Activated CD8-positive, alpha-beta T cell treated with anti-CD3 and anti-CD28 coated beads for 36 hours (primary cell): ENCODE measurements at regions not wholly inside any gene's neighbourhood (a gene's known extent, or its start where the extent isn't known, plus 50 kb on each side); places are given as distances from the start of the nearest gene placed in this dataset.
"Not testable (repeated sequence)": the region's sequence is repeated elsewhere in the genome, so short reads cannot be mapped to it uniquely, and the experiment has no call there.

Experiments used
- ATAC-seq: fragments of 200-7000 bp; cut with Tn5 transposase; one replicate; pipeline ENCODE4 v1.10.0; 2021; ENCODE audit warnings: mild to moderate bottlenecking, moderate library complexity
- CTCF ChIA-PET: fragments of 350-600 bp; sonication (Branson Sonifier 250); formaldehyde crosslinking; loops from one replicate; lab custom pipeline; 2021; ENCODE audit warnings: antibody characterized with exemption; lab: Charles Lee
- POLR2A ChIA-PET: fragments of 350-600 bp; sonication (Branson Sonifier 250); formaldehyde crosslinking; loops from one replicate; lab custom pipeline; 2021; ENCODE audit warnings: antibody characterized with exemption; lab: Charles Lee
- DNase-seq: peaks from one replicate; pipeline ENCODE4 v3.0.0-alpha.2; 2020
- H3K27ac Mint-ChIP-seq: one replicate; pipeline ENCODE4 v1.8.0; 2021; ENCODE audit warnings: mild to moderate bottlenecking, mixed read lengths
- H3K27me3 Mint-ChIP-seq: one replicate; pipeline ENCODE4 v1.8.0; 2021; ENCODE audit warnings: mixed read lengths
- H3K36me3 Mint-ChIP-seq: one replicate; pipeline ENCODE4 v1.8.0; 2021; ENCODE audit warnings: low read depth, mixed read lengths
- H3K4me1 Mint-ChIP-seq: one replicate; pipeline ENCODE4 v1.8.0; 2021; ENCODE audit warnings: low read depth, mixed read lengths
- H3K4me3 Mint-ChIP-seq: one replicate; pipeline ENCODE4 v1.8.0; 2021; ENCODE audit warnings: mild to moderate bottlenecking, moderate library complexity, mixed read lengths
- H3K9me3 Mint-ChIP-seq: one replicate; pipeline ENCODE4 v1.8.0; 2021; ENCODE audit warnings: mixed read lengths
- intact Hi-C: fragments of 100-400 bp; cut with micrococcal nuclease; formaldehyde crosslinking; loops from one replicate; pipeline ENCODE4 v1.10.0; 2022
- TF ChIP-seq, protein P1 (sequence below): fragments of 200-600 bp; IDR thresholded peaks from one replicate; pipeline ENCODE4 v1.8.0; 2022; ENCODE audit warnings: antibody characterized with exemption, mild to moderate bottlenecking

- ATAC-seq (no peak), DNase-seq (no peak)
- ChIA-PET CTCF (no interaction called here), POLR2A (no interaction called here)
- no peaks in the 10 kb centered on the region for H3K9me3 Mint-ChIP-seq
- H3K36me3 Mint-ChIP-seq, result no peaks in the 10 kb centered on the region
- intact Hi-C loops, result no loop called here
- H3K4me1 Mint-ChIP-seq, result no peaks in the 10 kb centered on the region
- H3K27ac Mint-ChIP-seq, result no peak overlapping the region
- no peaks in the 10 kb centered on the region for H3K27me3 Mint-ChIP-seq
- H3K4me3 Mint-ChIP-seq, result no peak overlapping the region
- TF ChIP-seq, protein P1, sequence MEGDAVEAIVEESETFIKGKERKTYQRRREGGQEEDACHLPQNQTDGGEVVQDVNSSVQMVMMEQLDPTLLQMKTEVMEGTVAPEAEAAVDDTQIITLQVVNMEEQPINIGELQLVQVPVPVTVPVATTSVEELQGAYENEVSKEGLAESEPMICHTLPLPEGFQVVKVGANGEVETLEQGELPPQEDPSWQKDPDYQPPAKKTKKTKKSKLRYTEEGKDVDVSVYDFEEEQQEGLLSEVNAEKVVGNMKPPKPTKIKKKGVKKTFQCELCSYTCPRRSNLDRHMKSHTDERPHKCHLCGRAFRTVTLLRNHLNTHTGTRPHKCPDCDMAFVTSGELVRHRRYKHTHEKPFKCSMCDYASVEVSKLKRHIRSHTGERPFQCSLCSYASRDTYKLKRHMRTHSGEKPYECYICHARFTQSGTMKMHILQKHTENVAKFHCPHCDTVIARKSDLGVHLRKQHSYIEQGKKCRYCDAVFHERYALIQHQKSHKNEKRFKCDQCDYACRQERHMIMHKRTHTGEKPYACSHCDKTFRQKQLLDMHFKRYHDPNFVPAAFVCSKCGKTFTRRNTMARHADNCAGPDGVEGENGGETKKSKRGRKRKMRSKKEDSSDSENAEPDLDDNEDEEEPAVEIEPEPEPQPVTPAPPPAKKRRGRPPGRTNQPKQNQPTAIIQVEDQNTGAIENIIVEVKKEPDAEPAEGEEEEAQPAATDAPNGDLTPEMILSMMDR, result no peak
Measured at GRCh38 chr1:239107676-239108075, 278.7 kb upstream of the CHRM3 start.

- POLR2A ChIA-PET, H3K36me3 Mint-ChIP-seq, H3K4me3 Mint-ChIP-seq, H3K4me1 Mint-ChIP-seq, CTCF ChIA-PET, ATAC-seq, DNase-seq, intact Hi-C loops, H3K27me3 Mint-ChIP-seq, H3K27ac Mint-ChIP-seq, H3K9me3 Mint-ChIP-seq: not testable (repeated sequence)
Measured at GRCh38 chr1:239106689-239107088, 279.7 kb upstream of the CHRM3 start.

DNA sequence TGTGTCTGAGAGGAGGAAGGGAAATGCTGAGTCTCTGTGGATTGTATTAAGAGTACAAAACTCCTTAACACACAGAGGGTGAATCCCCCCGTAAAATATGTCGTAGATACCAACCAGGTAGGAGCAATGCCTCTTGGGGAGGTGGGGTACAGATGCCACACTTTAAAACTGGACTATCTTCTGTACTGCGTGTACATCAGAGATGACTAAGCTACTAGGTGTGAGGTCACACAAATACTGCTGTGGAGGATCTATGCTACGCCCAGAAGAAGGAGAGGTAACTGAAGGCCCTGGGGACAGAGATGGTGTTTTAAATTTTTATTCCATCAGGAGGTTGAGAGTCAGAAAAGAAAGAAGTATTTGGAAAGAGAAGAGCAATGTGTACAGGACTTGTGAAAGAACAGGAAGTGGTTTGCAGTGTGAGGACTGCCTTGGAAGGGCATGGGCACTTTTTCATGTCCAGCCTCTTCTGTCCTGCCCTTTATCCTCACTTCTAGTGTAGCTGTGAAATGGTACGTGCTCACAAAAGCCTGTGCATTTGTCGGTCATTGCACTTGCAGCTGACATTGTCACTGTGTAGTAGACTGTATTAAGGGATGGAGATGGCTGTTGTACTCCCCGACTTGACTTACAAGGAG is 287.8 kb upstream of the CHRM3 start:
- H3K27ac Mint-ChIP-seq, result no peak overlapping the region

DNA sequence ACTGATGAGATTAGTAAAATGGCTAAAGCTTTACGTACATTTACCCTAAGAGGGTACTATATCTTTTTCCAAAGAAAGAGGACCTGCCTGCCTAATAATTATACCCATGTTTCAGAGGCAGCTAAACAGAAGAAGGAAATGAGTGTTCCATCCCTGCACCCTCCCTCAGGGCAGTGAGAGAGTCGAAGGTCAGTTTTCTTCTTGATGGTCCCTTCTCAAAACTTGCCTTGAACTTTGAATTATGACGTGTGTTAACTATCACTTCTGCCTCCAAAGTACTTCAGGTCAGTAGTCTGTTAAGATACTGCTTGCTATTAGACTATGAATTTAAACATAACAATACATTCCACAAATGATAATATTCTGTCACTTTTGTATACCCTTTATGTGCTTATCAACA is 294.8 kb upstream of the CHRM3 start:
- intact Hi-C loops, result no loop called here
- TF ChIP-seq, protein P1, result no peak
- ChIA-PET POLR2A (no interaction called here), CTCF (no interaction called here)
- Mint-ChIP-seq H3K4me3 (no peak overlapping the region), H3K27me3 (no peaks in the 10 kb centered on the region), H3K9me3 (no peaks in the 10 kb centered on the region), H3K4me1 (no peaks in the 10 kb centered on the region), H3K36me3 (no peaks in the 10 kb centered on the region), H3K27ac (no peak overlapping the region)
- ATAC-seq, result no peak
- DNase-seq, result no peak

More for the DNA sequence above, 287.8 kb upstream of the CHRM3 start:
- intact Hi-C loops, result no loop called here
- POLR2A ChIA-PET, result no interaction called here
- Mint-ChIP-seq H3K36me3 (no peaks in the 10 kb centered on the region), H3K9me3 (no peaks in the 10 kb centered on the region), H3K4me3 (no peak overlapping the region), H3K4me1 (no peaks in the 10 kb centered on the region), H3K27me3 (no peaks in the 10 kb centered on the region)
- ATAC-seq, result no peak
- CTCF ChIA-PET, result no interaction called here
- no peak for DNase-seq
- TF ChIP-seq, protein P1, result no peak

DNA sequence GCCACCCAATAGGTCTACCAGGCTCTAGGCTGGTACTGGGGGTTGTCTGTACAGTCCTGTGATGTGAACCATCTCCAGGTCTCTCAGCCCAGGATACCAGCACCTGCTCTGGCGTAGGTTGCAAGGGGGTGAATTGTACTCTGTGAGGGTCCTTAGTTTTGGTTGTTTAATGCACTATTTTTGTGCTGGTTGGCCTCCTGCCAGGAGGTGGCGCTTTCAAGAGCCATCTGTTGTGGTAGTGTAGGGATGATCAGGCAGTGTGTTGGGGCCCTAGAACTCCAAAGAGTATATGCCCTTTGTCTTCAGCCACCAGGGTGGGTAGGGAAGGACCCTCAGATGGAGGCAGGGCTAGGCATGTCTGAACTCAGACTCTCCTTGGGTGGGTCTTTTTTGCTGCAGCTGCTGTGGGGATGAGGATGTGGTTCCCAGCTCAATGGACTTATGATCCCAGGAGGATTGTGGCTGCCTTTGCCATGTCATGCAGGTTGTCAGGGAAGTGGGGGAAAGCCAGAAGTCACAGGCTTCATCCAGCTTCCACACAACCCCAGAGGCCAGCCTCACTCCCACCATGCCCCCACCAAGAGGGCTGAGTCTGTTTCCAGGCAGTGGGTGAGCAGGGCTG is 301.8 kb upstream of the CHRM3 start:
- intact Hi-C loops, result no loop called here
- no peak overlapping the region for H3K4me3 Mint-ChIP-seq
- no peaks in the 10 kb centered on the region for H3K4me1 Mint-ChIP-seq
- H3K9me3 Mint-ChIP-seq, result peaks cover 6% of the 10 kb centered on the region
- H3K36me3 Mint-ChIP-seq, result no peaks in the 10 kb centered on the region
- ATAC-seq (no peak), DNase-seq (no peak)
- H3K27me3 Mint-ChIP-seq, result no peaks in the 10 kb centered on the region
- POLR2A ChIA-PET, result no interaction called here
- TF ChIP-seq, protein P1, result no peak
- H3K27ac Mint-ChIP-seq, result no peak overlapping the region
- CTCF ChIA-PET, result no interaction called here

DNA sequence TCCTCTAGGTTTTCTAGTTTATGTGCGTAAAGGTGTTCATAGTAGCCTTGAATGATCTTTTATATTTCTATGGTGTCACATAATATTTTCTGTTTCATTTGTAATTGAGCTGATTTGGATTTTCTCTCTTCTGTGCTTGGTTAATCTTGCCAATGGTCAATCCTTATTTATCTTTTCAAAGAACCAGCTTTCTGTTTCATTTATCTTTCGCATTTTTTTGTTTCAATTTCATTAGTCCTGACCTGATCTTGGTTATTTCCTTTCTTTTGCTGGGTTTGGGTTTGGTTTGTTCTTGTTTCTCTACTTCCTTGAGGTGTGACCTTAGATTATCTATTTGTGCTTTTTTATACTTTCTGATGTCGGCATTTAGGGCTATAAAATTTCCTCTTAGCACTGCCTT is 304.4 kb upstream of the CHRM3 start:
- ATAC-seq, H3K4me1 Mint-ChIP-seq, intact Hi-C loops, DNase-seq, H3K36me3 Mint-ChIP-seq, H3K9me3 Mint-ChIP-seq, H3K27me3 Mint-ChIP-seq, H3K4me3 Mint-ChIP-seq, H3K27ac Mint-ChIP-seq, CTCF ChIA-PET, POLR2A ChIA-PET: not testable (repeated sequence)
